ENCODE measurements at regions not wholly inside any gene's neighbourhood (a gene's known extent, or its start where the extent isn't known, plus 50 kb on each side); places are given as distances from the start of the nearest gene placed in this dataset.

DNA sequence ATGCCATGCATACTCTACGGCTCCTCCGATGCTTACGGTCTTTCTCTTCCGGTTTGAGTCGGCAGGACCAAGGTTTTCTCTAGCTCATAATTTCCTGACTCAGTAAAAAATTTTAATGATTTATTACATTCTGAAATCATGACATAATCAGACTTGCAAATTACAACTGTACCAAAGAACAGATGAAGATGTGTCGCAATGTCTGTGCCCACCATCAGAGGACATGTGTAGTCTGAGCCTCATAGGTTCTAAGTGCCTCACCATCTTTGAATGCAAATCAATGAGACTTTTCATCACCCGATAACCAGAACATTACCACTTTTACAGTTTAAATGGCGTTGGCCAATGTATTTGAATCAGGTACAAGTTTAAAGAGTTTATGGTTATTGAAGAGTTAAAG lies 213.1 kb downstream of the NHLRC3 start:
- TF ChIP-seq POLR2AphosphoS5 (IDR thresholded peaks at IDR 0.05; ENCODE audit: low read depth, low read length) (no peak), SIN3A (IDR thresholded peaks at IDR 0.05; ENCODE audit: borderline replicate concordance, insufficient read depth, low read depth, low read length) (no peak), TCF7L2 (IDR thresholded peaks at IDR 0.05; ENCODE audit: low read depth, low read length) (no peak)
- TF ChIP-seq, protein P1, sequence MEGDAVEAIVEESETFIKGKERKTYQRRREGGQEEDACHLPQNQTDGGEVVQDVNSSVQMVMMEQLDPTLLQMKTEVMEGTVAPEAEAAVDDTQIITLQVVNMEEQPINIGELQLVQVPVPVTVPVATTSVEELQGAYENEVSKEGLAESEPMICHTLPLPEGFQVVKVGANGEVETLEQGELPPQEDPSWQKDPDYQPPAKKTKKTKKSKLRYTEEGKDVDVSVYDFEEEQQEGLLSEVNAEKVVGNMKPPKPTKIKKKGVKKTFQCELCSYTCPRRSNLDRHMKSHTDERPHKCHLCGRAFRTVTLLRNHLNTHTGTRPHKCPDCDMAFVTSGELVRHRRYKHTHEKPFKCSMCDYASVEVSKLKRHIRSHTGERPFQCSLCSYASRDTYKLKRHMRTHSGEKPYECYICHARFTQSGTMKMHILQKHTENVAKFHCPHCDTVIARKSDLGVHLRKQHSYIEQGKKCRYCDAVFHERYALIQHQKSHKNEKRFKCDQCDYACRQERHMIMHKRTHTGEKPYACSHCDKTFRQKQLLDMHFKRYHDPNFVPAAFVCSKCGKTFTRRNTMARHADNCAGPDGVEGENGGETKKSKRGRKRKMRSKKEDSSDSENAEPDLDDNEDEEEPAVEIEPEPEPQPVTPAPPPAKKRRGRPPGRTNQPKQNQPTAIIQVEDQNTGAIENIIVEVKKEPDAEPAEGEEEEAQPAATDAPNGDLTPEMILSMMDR (IDR thresholded peaks at IDR 0.05): no peak
- TF ChIP-seq, protein P2, sequence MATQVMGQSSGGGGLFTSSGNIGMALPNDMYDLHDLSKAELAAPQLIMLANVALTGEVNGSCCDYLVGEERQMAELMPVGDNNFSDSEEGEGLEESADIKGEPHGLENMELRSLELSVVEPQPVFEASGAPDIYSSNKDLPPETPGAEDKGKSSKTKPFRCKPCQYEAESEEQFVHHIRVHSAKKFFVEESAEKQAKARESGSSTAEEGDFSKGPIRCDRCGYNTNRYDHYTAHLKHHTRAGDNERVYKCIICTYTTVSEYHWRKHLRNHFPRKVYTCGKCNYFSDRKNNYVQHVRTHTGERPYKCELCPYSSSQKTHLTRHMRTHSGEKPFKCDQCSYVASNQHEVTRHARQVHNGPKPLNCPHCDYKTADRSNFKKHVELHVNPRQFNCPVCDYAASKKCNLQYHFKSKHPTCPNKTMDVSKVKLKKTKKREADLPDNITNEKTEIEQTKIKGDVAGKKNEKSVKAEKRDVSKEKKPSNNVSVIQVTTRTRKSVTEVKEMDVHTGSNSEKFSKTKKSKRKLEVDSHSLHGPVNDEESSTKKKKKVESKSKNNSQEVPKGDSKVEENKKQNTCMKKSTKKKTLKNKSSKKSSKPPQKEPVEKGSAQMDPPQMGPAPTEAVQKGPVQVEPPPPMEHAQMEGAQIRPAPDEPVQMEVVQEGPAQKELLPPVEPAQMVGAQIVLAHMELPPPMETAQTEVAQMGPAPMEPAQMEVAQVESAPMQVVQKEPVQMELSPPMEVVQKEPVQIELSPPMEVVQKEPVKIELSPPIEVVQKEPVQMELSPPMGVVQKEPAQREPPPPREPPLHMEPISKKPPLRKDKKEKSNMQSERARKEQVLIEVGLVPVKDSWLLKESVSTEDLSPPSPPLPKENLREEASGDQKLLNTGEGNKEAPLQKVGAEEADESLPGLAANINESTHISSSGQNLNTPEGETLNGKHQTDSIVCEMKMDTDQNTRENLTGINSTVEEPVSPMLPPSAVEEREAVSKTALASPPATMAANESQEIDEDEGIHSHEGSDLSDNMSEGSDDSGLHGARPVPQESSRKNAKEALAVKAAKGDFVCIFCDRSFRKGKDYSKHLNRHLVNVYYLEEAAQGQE (IDR thresholded peaks at IDR 0.05; ENCODE audit: insufficient read depth in 1 of 2, low read depth in 2 of 2, low read length in 1 of 2): no peak
